Kidney epithelial cell (primary cell): ENCODE measurements at regions not wholly inside any gene's neighbourhood (a gene's known extent, or its start where the extent isn't known, plus 50 kb on each side); places are given as distances from the start of the nearest gene placed in this dataset.

Source experiments
- DNase-seq: peaks from one replicate; pipeline ENCODE4 v3.0.0-alpha.2; 2010; ENCODE audit warnings: low read depth
- H3K27me3 ChIP-seq: 2 replicates; pipeline ENCODE4 v1.6.0; 2011; ENCODE audit warnings: low read length; ENCODE audit not compliant: control insufficient read depth, insufficient read depth
- H3K36me3 ChIP-seq: 2 replicates; pipeline ENCODE4 v1.5.1; 2011; ENCODE audit warnings: low read length; ENCODE audit not compliant: control insufficient read depth, insufficient read depth
- H3K4me3 ChIP-seq: 2 replicates; pipeline ENCODE4 v1.5.1; 2011; ENCODE audit warnings: low read depth, mild to moderate bottlenecking, control low read depth, low read length
- CTCF ChIP-seq: IDR thresholded peaks from 2 replicates; pipeline ENCODE4 v1.5.1; 2011; ENCODE audit warnings: mild to moderate bottlenecking, moderate library complexity, low read length, control low read depth, inconsistent platforms; ENCODE audit not compliant: insufficient read depth, poor library complexity, severe bottlenecking

DNA sequence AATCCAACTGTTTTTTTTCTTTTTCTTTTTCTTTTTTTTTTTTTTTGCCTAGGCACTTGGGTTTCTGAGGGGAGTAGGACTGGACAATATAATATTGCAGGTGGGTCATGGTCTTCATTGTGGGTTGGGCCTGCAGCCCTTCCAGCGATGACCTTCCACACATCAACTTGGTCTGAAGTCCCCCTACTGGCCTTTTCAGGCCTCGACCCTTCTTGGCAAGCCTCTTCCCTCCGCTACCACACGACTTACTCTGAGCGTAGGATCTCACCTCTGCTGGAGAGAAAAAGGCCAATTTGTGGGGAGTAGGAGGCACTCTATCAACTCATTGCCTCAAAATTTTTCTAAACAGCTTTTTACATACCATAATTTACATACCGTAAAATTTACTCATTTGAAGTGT, 51.1 kb upstream of the GRIK3 start:
- Histone ChIP-seq H3K27me3 (no peaks in the 10 kb centered on the region), H3K4me3 (no peak overlapping the region), H3K36me3 (no peaks in the 10 kb centered on the region)
- no peak for DNase-seq
- peak; percentile 6 for TF ChIP-seq CTCF

GRCh38 chr1:37089750-37090149, 55.4 kb upstream of the GRIK3 start:
- Histone ChIP-seq H3K27me3 (no peaks in the 10 kb centered on the region), H3K36me3 (no peaks in the 10 kb centered on the region), H3K4me3 (no peak overlapping the region)
- no peak for DNase-seq
- TF ChIP-seq CTCF = no peak

- Histone ChIP-seq H3K4me3 (no peak overlapping the region), H3K27me3 (no peaks in the 10 kb centered on the region), H3K36me3 (no peaks in the 10 kb centered on the region)
- DNase-seq = no peak
- no peak for TF ChIP-seq CTCF
Measured at GRCh38 chr1:37090671-37091070, 56.4 kb upstream of the GRIK3 start.

- no peak for DNase-seq
- Histone ChIP-seq H3K27me3 (no peaks in the 10 kb centered on the region), H3K36me3 (no peaks in the 10 kb centered on the region), H3K4me3 (no peak overlapping the region)
- no peak for TF ChIP-seq CTCF
Measured at GRCh38 chr1:37092937-37093336, 58.6 kb upstream of the GRIK3 start.

- Histone ChIP-seq H3K27me3 (no peaks in the 10 kb centered on the region), H3K4me3 (no peak overlapping the region), H3K36me3 (no peaks in the 10 kb centered on the region)
- no peak for TF ChIP-seq CTCF
- DNase-seq = no peak
Measured at GRCh38 chr1:37094302-37094701, 60.0 kb upstream of the GRIK3 start.

DNA sequence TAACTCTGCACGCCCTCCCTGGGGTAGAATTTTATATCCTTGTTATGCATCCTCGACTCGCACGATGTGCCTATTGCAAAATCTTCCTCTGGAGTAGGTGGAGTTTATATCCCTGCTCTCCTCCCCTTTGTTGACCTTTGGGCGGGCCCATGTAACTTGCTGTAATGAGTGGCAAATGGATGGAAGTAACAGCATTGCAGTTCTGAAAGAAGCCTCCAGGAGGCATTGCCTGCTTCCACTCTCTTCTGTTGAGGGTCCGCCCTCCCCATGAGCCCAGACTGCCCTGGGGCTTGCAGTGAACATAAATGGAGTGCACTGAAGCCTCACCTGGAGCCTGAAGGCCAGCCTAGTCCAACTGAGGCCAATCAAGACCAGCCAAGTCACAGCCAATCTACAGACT, 62.2 kb upstream of the GRIK3 start:
- no peak overlapping the region for H3K4me3 ChIP-seq
- no peak for DNase-seq

More for the DNA sequence above, 62.2 kb upstream of the GRIK3 start:
- no peak for TF ChIP-seq CTCF
- Histone ChIP-seq H3K27me3 (no peaks in the 10 kb centered on the region), H3K36me3 (no peaks in the 10 kb centered on the region)
